HG02763 (cell line): ENCODE measurements at regions not wholly inside any gene's neighbourhood (a gene's known extent, or its start where the extent isn't known, plus 50 kb on each side); places are given as distances from the start of the nearest gene placed in this dataset.
"Not testable (repeated sequence)": the region's sequence is repeated elsewhere in the genome, so short reads cannot be mapped to it uniquely, and the experiment has no call there.

Source experiments
- ATAC-seq: cut with Tn5 transposase; IDR thresholded peaks from one replicate; pipeline ENCODE4 v1.9.1; 2021; ENCODE audit warnings: mild to moderate bottlenecking, moderate library complexity; ENCODE audit not compliant: unreplicated experiment

- ATAC-seq: no peak
Observed at GRCh38 chr7:86049910-86050309, 593.8 kb upstream of the GRM3 start.

- not testable (repeated sequence) for ATAC-seq
Observed at GRCh38 chr7:86045197-86045596, 598.5 kb upstream of the GRM3 start.

GRCh38 chr7:86025807-86026206, 617.9 kb upstream of the GRM3 start:
- no peak for ATAC-seq

- ATAC-seq: no peak
Observed at GRCh38 chr7:86013662-86014061, 630.0 kb upstream of the GRM3 start.

GRCh38 chr7:86012971-86013370, 630.7 kb upstream of the GRM3 start:
- ATAC-seq: no peak

GRCh38 chr7:86008898-86009297, 634.8 kb upstream of the GRM3 start:
- no peak for ATAC-seq

GRCh38 chr7:86006909-86007308, 636.8 kb upstream of the GRM3 start:
- ATAC-seq: no peak

- no peak for ATAC-seq
Observed at GRCh38 chr7:86002858-86003257, 640.9 kb upstream of the GRM3 start.

GRCh38 chr7:85997515-85997914, 646.2 kb upstream of the GRM3 start:
- no peak for ATAC-seq

GRCh38 chr7:85995101-85995500, 648.6 kb upstream of the GRM3 start:
- ATAC-seq: no peak

- ATAC-seq: no peak
Observed at GRCh38 chr7:85980740-85981139, 663.0 kb upstream of the GRM3 start.

- no peak for ATAC-seq
Observed at GRCh38 chr7:85974176-85974575, 669.5 kb upstream of the GRM3 start.

- no peak for ATAC-seq
Observed at GRCh38 chr7:85972504-85973141, 671.1 kb upstream of the GRM3 start.

- ATAC-seq: no peak
Observed at GRCh38 chr7:85954961-85955360, 688.7 kb upstream of the GRM3 start.

- no peak for ATAC-seq
Observed at GRCh38 chr7:85950871-85951270, 692.8 kb upstream of the GRM3 start.

GRCh38 chr7:85950418-85950817, 693.3 kb upstream of the GRM3 start:
- no peak for ATAC-seq

- ATAC-seq: no peak
Observed at GRCh38 chr7:85947767-85948166, 695.9 kb upstream of the GRM3 start.

GRCh38 chr7:85940798-85941197, 702.9 kb upstream of the GRM3 start:
- no peak for ATAC-seq

GRCh38 chr7:85931919-85932318, 711.8 kb upstream of the GRM3 start:
- no peak for ATAC-seq

GRCh38 chr7:85928500-85928899, 715.2 kb upstream of the GRM3 start:
- no peak for ATAC-seq

GRCh38 chr7:85927226-85927625, 716.5 kb upstream of the GRM3 start:
- ATAC-seq: no peak

- no peak for ATAC-seq
Observed at GRCh38 chr7:85924062-85924461, 719.6 kb upstream of the GRM3 start.

- ATAC-seq: no peak
Observed at GRCh38 chr7:85916016-85916415, 727.7 kb upstream of the GRM3 start.
